Caco-2 (cell line): ENCODE measurements at regions not wholly inside any gene's neighbourhood (a gene's known extent, or its start where the extent isn't known, plus 50 kb on each side); places are given as distances from the start of the nearest gene placed in this dataset.

Source experiments
- BruUV-seq: library from RNA; stranded (reverse); fragments of 400-500 nt; replicated peaks from 2 replicates; lab custom pipeline; 2021; lab: Mats Ljungman, UMichigan
- CTCF ChIA-PET: fragments of 300-600 bp; sonication (Branson Sonifier 250); formaldehyde crosslinking; loops from one replicate; lab custom pipeline; 2022; ENCODE audit warnings: antibody characterized with exemption; lab: Charles Lee
- POLR2A ChIA-PET: fragments of 300-600 bp; sonication (Branson Sonifier 250); formaldehyde crosslinking; loops from one replicate; lab custom pipeline; 2022; ENCODE audit warnings: antibody characterized with exemption; lab: Charles Lee
- DNase-seq, 2 experiments: peaks; one replicate each; pipeline versions ENCODE4 v3.0.0 to v3.0.0-alpha.2; 2020 to 2022
- H3K27me3 ChIP-seq: replicated peaks from 2 replicates; pipeline ENCODE4 v1.6.0; 2011; ENCODE audit warnings: low read length; ENCODE audit not compliant: control insufficient read depth, insufficient read depth
- H3K36me3 ChIP-seq: 2 replicates; pipeline ENCODE4 v1.5.1; 2011; ENCODE audit warnings: low read length; ENCODE audit not compliant: control insufficient read depth, insufficient read depth
- H3K4me1 ChIP-seq: fragments of 250-450 bp; sonication (Bioruptor Pico); 2 replicates; pipeline ENCODE4 v1.5.1; 2020; ENCODE audit warnings: mild to moderate bottlenecking
- H3K4me3 ChIP-seq: 2 replicates; pipeline ENCODE4 v1.5.1; 2011; ENCODE audit warnings: low read depth, mild to moderate bottlenecking, control low read depth, low read length
- H3K9me3 ChIP-seq: fragments of 250-450 bp; sonication (Bioruptor Pico); 2 replicates; pipeline ENCODE4 v1.5.1; 2020; ENCODE audit warnings: mild to moderate bottlenecking, moderate library complexity
- H3K27ac Mint-ChIP-seq: one replicate; pipeline ENCODE4 v1.8.0; 2022; ENCODE audit warnings: mixed read lengths; ENCODE audit not compliant: unreplicated experiment
- H3K27me3 Mint-ChIP-seq: one replicate; pipeline ENCODE4 v1.8.0; 2022; ENCODE audit warnings: mixed read lengths; ENCODE audit not compliant: insufficient read depth, unreplicated experiment
- H3K36me3 Mint-ChIP-seq: one replicate; pipeline ENCODE4 v1.8.0; 2022; ENCODE audit warnings: mild to moderate bottlenecking, mixed read lengths; ENCODE audit not compliant: insufficient read depth, unreplicated experiment
- H3K4me1 Mint-ChIP-seq: one replicate; pipeline ENCODE4 v1.8.0; 2022; ENCODE audit warnings: low read depth, mixed read lengths; ENCODE audit not compliant: unreplicated experiment
- H3K4me3 Mint-ChIP-seq: one replicate; pipeline ENCODE4 v1.8.0; 2022; ENCODE audit warnings: mild to moderate bottlenecking, moderate library complexity, mixed read lengths; ENCODE audit not compliant: unreplicated experiment
- H3K9me3 Mint-ChIP-seq: one replicate; pipeline ENCODE4 v1.8.0; 2022; ENCODE audit warnings: mixed read lengths; ENCODE audit not compliant: unreplicated experiment
- CTCF ChIP-seq, 2 experiments: fragments of 200-600 bp in 1 of 2; IDR thresholded peaks; 1 replicate in 1 of 2; 2 replicates in 1 of 2; pipeline versions ENCODE4 v1.5.1 to v1.8.0; 2011 to 2022; ENCODE audit warnings: antibody characterized with exemption in 1 of 2, control low read depth in 1 of 2, inconsistent platforms in 1 of 2, low read depth in 1 of 2, low read length in 1 of 2, mild to moderate bottlenecking in 1 of 2, moderate library complexity in 1 of 2; ENCODE audit not compliant: insufficient read depth in 1 of 2, severe bottlenecking in 1 of 2, unreplicated experiment in 1 of 2
- intact Hi-C: fragments of 100-400 bp; cut with micrococcal nuclease; formaldehyde crosslinking; loops from one replicate; pipeline ENCODE4 v1.10.0; 2022; ENCODE audit not compliant: unreplicated experiment

GRCh38 chr12:41919526-41920261 lies 225.0 kb downstream of the GXYLT1 start:
- intact Hi-C loops, result loop anchor here (5.0 kb wide), 1 partner anchor 103 kb away; no protein-coding TSS in a partner anchor
- Mint-ChIP-seq H3K4me1 (no peaks in the 10 kb centered on the region), H3K9me3 (no peaks in the 10 kb centered on the region), H3K27me3 (peaks cover 14% of the 10 kb centered on the region), H3K4me3 (no peak overlapping the region), H3K27ac (no peak overlapping the region), H3K36me3 (no peaks in the 10 kb centered on the region)
- POLR2A ChIA-PET, result no interaction called here
- Histone ChIP-seq H3K4me3 (no peak overlapping the region), H3K27me3 (no peaks in the 10 kb centered on the region), H3K4me1 (no peaks in the 10 kb centered on the region), H3K9me3 (no peaks in the 10 kb centered on the region), H3K36me3 (no peaks in the 10 kb centered on the region)
- DNase-seq, result no peak
- TF ChIP-seq CTCF (IDR thresholded peaks at IDR 0.05; ENCODE audit: insufficient read depth in 1 of 2, low read depth in 1 of 2, low read length in 1 of 2, severe bottlenecking in 1 of 2, unreplicated experiment in 1 of 2), result no peak
- CTCF ChIA-PET, result no interaction called here
- BruUV-seq, result no TSS peak

- Mint-ChIP-seq H3K4me3 (no peak overlapping the region), H3K27me3 (peaks cover 15% of the 10 kb centered on the region), H3K4me1 (no peaks in the 10 kb centered on the region), H3K36me3 (no peaks in the 10 kb centered on the region), H3K9me3 (no peaks in the 10 kb centered on the region), H3K27ac (no peak overlapping the region)
- no peak for DNase-seq
- ChIA-PET POLR2A (no interaction called here), CTCF (no interaction called here)
- Histone ChIP-seq H3K4me1 (no peaks in the 10 kb centered on the region), H3K9me3 (no peaks in the 10 kb centered on the region), H3K36me3 (no peaks in the 10 kb centered on the region), H3K27me3 (no peaks in the 10 kb centered on the region), H3K4me3 (no peak overlapping the region)
- intact Hi-C loops, result loop anchor here (5.0 kb wide), 1 partner anchor 103 kb away; no protein-coding TSS in a partner anchor
- no TSS peak for BruUV-seq
- no peak for TF ChIP-seq CTCF (IDR thresholded peaks at IDR 0.05; ENCODE audit: insufficient read depth in 1 of 2, low read depth in 1 of 2, low read length in 1 of 2, severe bottlenecking in 1 of 2, unreplicated experiment in 1 of 2)
These were observed 225.6 kb downstream of the GXYLT1 start for GRCh38 chr12:41919048-41919447.

DNA sequence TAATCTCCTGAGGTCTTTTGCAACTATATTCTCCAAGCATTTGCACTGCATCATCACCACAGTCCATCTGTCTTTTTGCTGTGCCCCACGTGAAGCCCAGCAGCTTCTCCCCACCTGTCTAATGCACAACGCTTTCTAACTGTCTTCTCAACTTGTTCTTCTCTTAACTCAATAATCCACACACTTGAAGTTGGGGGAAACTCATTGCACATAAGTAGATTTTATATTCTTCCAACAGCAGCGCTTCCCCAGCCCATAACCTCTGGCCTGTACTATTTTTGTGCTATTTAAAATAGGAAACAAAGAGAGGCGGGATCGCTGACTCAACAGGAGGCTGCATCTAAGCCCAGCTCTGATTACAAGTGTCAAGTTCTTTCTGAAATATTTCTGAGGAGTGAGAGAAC lies 226.7 kb downstream of the GXYLT1 start:
- no peak overlapping the region for H3K27ac Mint-ChIP-seq
- no peaks in the 10 kb centered on the region for H3K36me3 Mint-ChIP-seq

More for the DNA sequence above, 226.7 kb downstream of the GXYLT1 start:
- Histone ChIP-seq H3K36me3 (no peaks in the 10 kb centered on the region), H3K27me3 (no peaks in the 10 kb centered on the region), H3K4me1 (no peaks in the 10 kb centered on the region), H3K4me3 (no peak overlapping the region), H3K9me3 (no peaks in the 10 kb centered on the region)
- Mint-ChIP-seq H3K4me3 (no peak overlapping the region), H3K9me3 (no peaks in the 10 kb centered on the region), H3K4me1 (no peaks in the 10 kb centered on the region), H3K27me3 (peaks cover 19% of the 10 kb centered on the region)
- intact Hi-C loops, result loop anchor here (5.0 kb wide), 1 partner anchor 104 kb away; no protein-coding TSS in a partner anchor
- no TSS peak for BruUV-seq
- no peak for DNase-seq
- ChIA-PET POLR2A (no interaction called here), CTCF (no interaction called here)
- no peak for TF ChIP-seq CTCF (IDR thresholded peaks at IDR 0.05; ENCODE audit: insufficient read depth in 1 of 2, low read depth in 1 of 2, low read length in 1 of 2, severe bottlenecking in 1 of 2, unreplicated experiment in 1 of 2)
